ENCODE measurements at regions not wholly inside any gene's neighbourhood (a gene's known extent, or its start where the extent isn't known, plus 50 kb on each side); places are given as distances from the start of the nearest gene placed in this dataset.

DNA sequence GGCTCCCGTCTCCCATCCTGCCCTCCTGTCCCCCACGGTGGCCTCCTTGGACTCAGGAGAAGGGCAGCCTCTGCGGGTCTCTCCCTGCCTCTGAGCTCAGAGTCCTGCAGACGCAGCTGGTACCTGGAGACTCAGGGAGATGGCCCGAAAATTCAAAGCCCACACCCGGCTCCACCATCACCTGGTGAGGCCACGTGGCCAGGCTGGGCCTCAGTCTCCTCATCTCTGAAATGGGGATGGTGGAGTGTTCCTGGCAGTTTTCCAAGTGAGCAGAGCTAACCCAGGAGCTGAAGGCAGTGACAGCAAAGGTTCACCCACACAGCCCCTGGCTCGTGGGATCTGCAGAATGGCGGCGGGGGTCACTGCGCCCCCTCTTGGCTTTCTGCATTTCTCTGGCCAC is 62.1 kb upstream of the RXRA start:
- no peak for DNase-seq
- Histone ChIP-seq H3K27me3 (ENCODE audit: control insufficient read depth, insufficient read depth, low read length) (no peaks in the 10 kb centered on the region), H3K4me3 (ENCODE audit: low read length in 3 of 3) (no peak overlapping the region), H3K4me1 (ENCODE audit: control insufficient read depth in 2 of 3, insufficient read depth in 2 of 3, low read depth in 1 of 3, low read length in 3 of 3) (peaks cover 0 to 9% (median 6%) of the 10 kb centered on the region in 3 donors), H3K9me3 (ENCODE audit: control insufficient read depth in 2 of 3, insufficient read depth in 1 of 3, low read length in 3 of 3) (no peaks in the 10 kb centered on the region), H3K36me3 (ENCODE audit: control insufficient read depth in 2 of 3, insufficient read depth in 3 of 3, low read length in 3 of 3) (no peaks in the 10 kb centered on the region), H3K9ac (ENCODE audit: low read length in 3 of 3) (no peak overlapping the region), H3K27ac (ENCODE audit: low read depth in 2 of 2, low read length in 2 of 2) (no peak overlapping the region)
- TF ChIP-seq CTCF (IDR thresholded peaks at IDR 0.05; ENCODE audit: borderline replicate concordance, extremely low read depth, insufficient read depth), result no peak
- intact Hi-C loops (cut with DNase I), result no loop called here
- FAIRE-seq, result no peak

DNA sequence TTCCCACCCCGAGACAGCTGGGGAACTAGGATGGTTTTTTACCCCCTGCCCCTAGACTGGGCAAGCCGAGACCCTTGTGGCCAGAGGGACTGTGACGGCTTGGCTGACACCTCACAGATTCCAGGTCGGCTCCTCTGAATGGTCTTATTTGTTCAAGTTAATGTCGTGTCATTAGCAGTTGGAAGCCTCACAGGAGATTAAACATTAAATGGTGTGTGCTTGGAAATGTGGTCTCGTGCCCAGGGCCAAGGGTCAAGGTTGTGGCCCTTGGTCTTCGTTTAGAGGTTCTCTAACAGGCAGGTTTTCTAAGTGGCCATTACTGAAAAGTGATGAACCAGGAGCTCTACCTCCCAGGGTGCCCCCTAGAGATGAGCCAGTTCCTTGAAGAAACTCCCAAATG is 61.2 kb upstream of the RXRA start:
- Histone ChIP-seq H3K9me3 (ENCODE audit: control insufficient read depth in 2 of 3, insufficient read depth in 1 of 3, low read length in 3 of 3) (no peaks in the 10 kb centered on the region), H3K9ac (ENCODE audit: low read length in 3 of 3) (no peak overlapping the region), H3K27me3 (ENCODE audit: control insufficient read depth, insufficient read depth, low read length) (no peaks in the 10 kb centered on the region), H3K27ac (ENCODE audit: low read depth in 2 of 2, low read length in 2 of 2) (no peak overlapping the region), H3K4me3 (ENCODE audit: low read length in 3 of 3) (no peak overlapping the region), H3K36me3 (ENCODE audit: control insufficient read depth in 2 of 3, insufficient read depth in 3 of 3, low read length in 3 of 3) (no peaks in the 10 kb centered on the region), H3K4me1 (ENCODE audit: control insufficient read depth in 2 of 3, insufficient read depth in 2 of 3, low read depth in 1 of 3, low read length in 3 of 3) (peaks cover 0 to 9% (median 6%) of the 10 kb centered on the region in 3 donors)
- intact Hi-C loops (cut with DNase I), result no loop called here
- TF ChIP-seq CTCF (IDR thresholded peaks at IDR 0.05; ENCODE audit: borderline replicate concordance, extremely low read depth, insufficient read depth), result no peak
- no peak for DNase-seq
- FAIRE-seq, result no peak

DNA sequence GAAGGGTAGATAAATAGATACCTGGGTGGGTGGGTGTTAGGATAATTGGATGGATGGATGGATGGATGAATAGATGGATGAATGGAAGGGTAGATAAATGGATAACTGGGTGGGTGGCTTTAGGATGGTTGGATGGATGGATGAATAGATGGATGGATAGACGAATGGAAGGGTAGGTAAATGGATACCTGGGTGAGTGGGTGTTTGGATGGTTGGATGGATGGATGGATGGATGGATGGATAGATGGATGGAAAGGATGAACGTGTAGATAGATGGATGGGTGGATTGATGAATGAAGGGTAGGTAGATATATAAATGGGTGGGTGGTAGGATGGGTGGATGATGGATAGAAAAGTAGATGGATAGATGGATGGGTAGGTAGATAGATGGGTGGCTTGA is 59.8 kb upstream of the RXRA start:
- Histone ChIP-seq H3K4me3 (ENCODE audit: low read length in 3 of 3) (no peak overlapping the region), H3K36me3 (ENCODE audit: control insufficient read depth in 2 of 3, insufficient read depth in 3 of 3, low read length in 3 of 3) (no peaks in the 10 kb centered on the region), H3K9ac (ENCODE audit: low read length in 3 of 3) (no peak overlapping the region), H3K27me3 (ENCODE audit: control insufficient read depth, insufficient read depth, low read length) (no peaks in the 10 kb centered on the region), H3K27ac (ENCODE audit: low read depth in 2 of 2, low read length in 2 of 2) (no peak overlapping the region), H3K9me3 (ENCODE audit: control insufficient read depth in 2 of 3, insufficient read depth in 1 of 3, low read length in 3 of 3) (no peaks in the 10 kb centered on the region), H3K4me1 (ENCODE audit: control insufficient read depth in 2 of 3, insufficient read depth in 2 of 3, low read depth in 1 of 3, low read length in 3 of 3) (peaks cover 0 to 9% (median 6%) of the 10 kb centered on the region in 3 donors)
- TF ChIP-seq CTCF (IDR thresholded peaks at IDR 0.05; ENCODE audit: borderline replicate concordance, extremely low read depth, insufficient read depth), result no peak
- intact Hi-C loops (cut with DNase I), result no loop called here
- FAIRE-seq, result no peak
- DNase-seq, result no peak

GRCh38 chr9:134267305-134267880 is 58.9 kb upstream of the RXRA start:
- DNase-seq, result no peak
- Histone ChIP-seq H3K27ac (ENCODE audit: low read depth in 2 of 2, low read length in 2 of 2) (no peak overlapping the region), H3K4me1 (ENCODE audit: control insufficient read depth in 2 of 3, insufficient read depth in 2 of 3, low read depth in 1 of 3, low read length in 3 of 3) (peaks cover 0 to 9% (median 6%) of the 10 kb centered on the region in 3 donors), H3K9me3 (ENCODE audit: control insufficient read depth in 2 of 3, insufficient read depth in 1 of 3, low read length in 3 of 3) (no peaks in the 10 kb centered on the region), H3K36me3 (ENCODE audit: control insufficient read depth in 2 of 3, insufficient read depth in 3 of 3, low read length in 3 of 3) (no peaks in the 10 kb centered on the region), H3K9ac (ENCODE audit: low read length in 3 of 3) (no peak overlapping the region), H3K27me3 (ENCODE audit: control insufficient read depth, insufficient read depth, low read length) (no peaks in the 10 kb centered on the region), H3K4me3 (ENCODE audit: low read length in 3 of 3) (no peak overlapping the region)
- FAIRE-seq, result no peak
- no peak for TF ChIP-seq CTCF (IDR thresholded peaks at IDR 0.05; ENCODE audit: borderline replicate concordance, extremely low read depth, insufficient read depth)
- intact Hi-C loops (cut with DNase I), result no loop called here
